HG03442 (cell line): ENCODE measurements at regions not wholly inside any gene's neighbourhood (a gene's known extent, or its start where the extent isn't known, plus 50 kb on each side); places are given as distances from the start of the nearest gene placed in this dataset.
"Not testable (repeated sequence)": the region's sequence is repeated elsewhere in the genome, so short reads cannot be mapped to it uniquely, and the experiment has no call there.

Experiments
- ATAC-seq: cut with Tn5 transposase; IDR thresholded peaks from one replicate; pipeline ENCODE4 v1.9.1; 2021; ENCODE audit warnings: mild to moderate bottlenecking, moderate library complexity; ENCODE audit not compliant: unreplicated experiment

DNA sequence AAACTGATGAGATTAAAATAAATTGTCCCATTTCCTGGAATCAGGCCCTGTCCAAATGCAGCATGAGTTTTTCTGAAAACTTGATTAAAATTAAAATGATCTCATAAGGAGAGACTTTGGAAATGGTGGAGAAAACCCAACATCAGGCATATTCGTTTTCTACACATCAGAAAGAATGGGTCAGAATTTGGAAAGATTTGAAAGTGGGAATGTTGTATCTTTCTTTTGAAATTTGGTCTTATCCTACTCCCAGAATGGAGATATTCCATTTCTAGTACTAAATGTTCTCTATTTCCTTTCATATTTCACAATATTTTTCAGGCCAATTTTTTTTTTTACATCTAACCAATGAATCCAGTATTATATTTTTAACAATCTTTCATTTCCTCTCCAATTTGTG lies 223.9 kb upstream of the RXFP2 start:
- no peak for ATAC-seq

- ATAC-seq = no peak
Measured at GRCh38 chr13:31517599-31517998, 221.7 kb upstream of the RXFP2 start.

GRCh38 chr13:31518645-31519044 lies 220.7 kb upstream of the RXFP2 start:
- no peak for ATAC-seq

DNA sequence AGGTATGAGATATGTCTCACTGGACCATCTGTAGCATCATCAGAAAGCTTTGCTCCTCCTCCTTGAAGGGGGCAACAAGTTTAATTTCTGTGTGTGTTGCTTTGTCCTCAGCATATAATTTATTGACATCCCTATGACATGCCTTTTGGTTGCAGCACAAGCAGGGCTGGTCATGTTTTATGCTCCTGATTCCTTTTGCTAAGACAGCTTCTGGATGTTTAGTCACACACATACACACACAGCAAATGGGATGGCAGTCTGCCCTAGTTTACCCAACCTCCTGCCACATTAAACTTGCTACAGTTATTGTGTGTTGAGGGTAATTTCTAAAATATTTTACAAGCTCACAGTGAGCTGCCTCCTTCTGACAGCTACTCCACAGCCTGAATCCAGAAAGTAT lies 217.9 kb upstream of the RXFP2 start:
- no peak for ATAC-seq

- no peak for ATAC-seq
Measured at GRCh38 chr13:31522396-31522795, 216.9 kb upstream of the RXFP2 start.

DNA sequence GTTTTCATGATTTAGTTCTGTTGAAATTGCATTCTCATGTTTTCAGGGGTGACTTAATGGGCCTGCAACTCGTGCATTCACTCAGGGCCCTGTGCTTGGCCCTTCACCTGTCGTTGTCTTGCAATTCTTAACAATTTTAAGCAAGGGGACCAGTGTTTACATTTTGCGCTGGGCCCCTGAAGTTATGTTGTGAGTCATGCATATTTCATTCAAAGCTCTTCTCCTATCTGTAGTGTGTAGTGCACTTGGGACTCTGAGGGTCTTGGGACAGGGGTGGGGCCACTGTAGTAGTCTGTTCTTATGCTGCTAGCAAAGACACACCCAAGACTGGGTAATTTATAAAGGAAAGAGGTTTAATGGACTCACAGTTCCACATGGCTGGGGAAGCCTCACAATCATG lies 211.2 kb upstream of the RXFP2 start:
- ATAC-seq = no peak

- ATAC-seq = no peak
Measured at GRCh38 chr13:31528758-31529157, 210.6 kb upstream of the RXFP2 start.

DNA sequence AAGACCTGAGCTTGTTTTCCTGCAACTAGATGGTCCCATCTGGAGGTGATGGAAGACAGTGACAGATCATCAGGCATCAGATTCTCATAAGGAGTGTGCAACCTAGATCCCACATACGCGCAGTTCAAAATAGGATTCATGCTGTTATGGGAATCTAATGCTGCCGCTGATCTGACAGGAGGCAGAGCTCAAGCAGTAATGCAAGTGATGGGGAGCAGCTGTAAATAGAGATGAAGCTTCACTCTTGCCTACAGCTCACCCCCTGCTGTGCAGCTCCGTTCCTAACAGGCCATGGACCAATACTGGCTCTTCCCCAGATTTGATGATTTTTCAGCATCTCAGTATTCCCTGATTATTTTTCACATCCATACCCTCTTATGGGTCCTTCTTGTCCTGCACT lies 208.4 kb upstream of the RXFP2 start:
- no peak for ATAC-seq

GRCh38 chr13:31537052-31537451 lies 202.3 kb upstream of the RXFP2 start:
- no peak for ATAC-seq

GRCh38 chr13:31538067-31539042 lies 201.0 kb upstream of the RXFP2 start:
- ATAC-seq = no peak

GRCh38 chr13:31540281-31540680 lies 199.0 kb upstream of the RXFP2 start:
- ATAC-seq = no peak

GRCh38 chr13:31543190-31543589 lies 196.1 kb upstream of the RXFP2 start:
- ATAC-seq = no peak

GRCh38 chr13:31545616-31546015 lies 193.7 kb upstream of the RXFP2 start:
- no peak for ATAC-seq

DNA sequence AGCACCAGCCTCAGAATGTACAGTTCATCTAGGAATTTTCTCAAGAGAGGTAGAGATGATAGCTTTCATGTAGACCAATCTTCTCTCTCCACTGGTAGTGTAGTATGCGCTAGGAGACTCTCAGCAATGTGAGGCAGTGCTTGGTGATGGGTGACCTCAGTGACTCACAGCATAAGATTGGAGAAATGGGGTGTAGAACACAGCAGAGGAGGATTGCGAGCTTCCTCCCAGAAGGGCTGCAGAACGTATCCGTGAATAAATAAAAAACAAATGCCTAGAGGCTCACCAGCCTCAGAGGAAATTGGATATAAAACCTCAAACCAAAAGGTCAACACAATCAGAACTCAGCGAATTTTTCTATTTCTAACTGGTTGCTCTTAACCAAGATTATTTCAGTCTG lies 182.9 kb upstream of the RXFP2 start:
- no peak for ATAC-seq

- not testable (repeated sequence) for ATAC-seq
Measured at GRCh38 chr13:31584221-31584620, 155.1 kb upstream of the RXFP2 start.

GRCh38 chr13:31587698-31588266 lies 151.5 kb upstream of the RXFP2 start:
- no peak for ATAC-seq

DNA sequence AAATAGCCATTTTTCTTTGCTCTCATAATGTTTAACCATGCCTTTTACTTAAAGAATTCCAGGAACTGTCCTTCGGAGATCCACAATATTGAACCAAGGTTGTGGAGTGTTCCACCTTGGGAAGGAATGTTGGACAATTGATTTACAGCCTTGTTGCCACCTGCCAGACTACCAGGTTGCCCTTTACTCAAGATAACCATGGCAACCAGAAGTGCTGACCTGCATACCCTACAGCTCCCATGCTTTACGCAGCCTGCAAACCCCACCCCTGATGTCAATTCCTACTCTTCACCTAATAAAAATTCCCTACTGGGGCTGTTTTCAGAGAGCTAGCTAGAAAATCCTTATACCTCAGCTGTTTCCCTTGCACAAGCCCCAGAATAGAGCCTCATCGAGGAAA lies 151.0 kb upstream of the RXFP2 start:
- ATAC-seq = no peak

DNA sequence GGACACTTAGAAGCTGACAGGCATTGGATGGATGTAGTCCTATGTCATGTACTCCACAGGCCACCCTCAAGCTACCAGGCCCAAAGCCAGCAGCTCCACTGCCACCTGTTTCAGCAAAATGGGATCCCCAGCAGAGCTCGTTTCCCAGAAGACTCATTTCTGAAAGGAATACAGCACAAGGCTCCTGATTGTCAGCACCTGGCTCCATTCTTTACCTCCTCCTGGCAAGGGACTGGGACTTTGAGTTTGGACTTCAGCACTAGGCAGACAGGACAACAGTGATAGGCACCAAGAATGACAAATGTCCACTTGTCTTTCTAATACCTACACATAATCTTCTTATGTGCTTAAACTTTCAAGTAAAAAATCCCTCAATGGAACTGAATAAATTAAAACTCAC lies 150.4 kb upstream of the RXFP2 start:
- ATAC-seq = no peak

GRCh38 chr13:31591642-31592233 lies 147.6 kb upstream of the RXFP2 start:
- no peak for ATAC-seq

DNA sequence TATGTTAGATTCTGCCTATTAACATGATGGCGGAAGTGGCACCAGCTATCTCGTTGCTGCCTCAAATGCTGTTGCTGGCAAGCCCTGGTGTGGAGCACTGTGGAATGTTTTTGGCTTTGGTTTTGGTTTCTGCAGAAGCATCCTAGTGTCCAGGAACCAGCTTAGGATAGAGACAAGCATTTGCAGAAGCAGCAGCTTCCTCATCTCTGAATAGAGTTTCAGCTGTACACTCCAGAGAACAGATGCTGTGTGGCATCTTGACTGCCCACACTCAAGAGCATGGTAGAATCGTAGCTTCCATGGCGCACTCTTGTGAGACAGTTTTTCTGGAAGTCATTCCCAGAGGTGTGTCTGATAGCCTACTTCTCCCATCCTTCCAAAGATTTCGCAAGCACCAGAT lies 145.3 kb upstream of the RXFP2 start:
- no peak for ATAC-seq

DNA sequence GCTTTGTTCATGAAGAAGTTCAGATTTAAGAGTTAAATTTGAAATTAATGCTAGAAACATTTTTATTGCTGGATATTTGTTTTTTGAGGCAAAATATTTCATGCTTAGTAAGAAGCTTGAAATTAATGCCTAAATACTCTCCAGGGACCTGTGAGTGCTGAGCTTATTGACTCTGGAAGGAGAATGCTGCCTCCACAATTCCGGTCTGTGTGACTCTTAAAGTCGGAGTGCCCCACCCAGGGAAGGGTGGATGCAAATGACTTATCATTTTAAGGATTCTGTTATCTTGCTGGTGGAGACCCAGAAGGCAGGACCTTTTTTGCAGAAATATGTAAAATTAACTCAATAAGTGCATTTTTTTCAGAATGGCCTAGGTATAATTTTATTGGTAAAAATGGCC lies 143.8 kb upstream of the RXFP2 start:
- no peak for ATAC-seq

GRCh38 chr13:31598990-31599389 lies 140.3 kb upstream of the RXFP2 start:
- ATAC-seq = no peak
